GF-D8 (cell line): ENCODE measurements at regions not wholly inside any gene's neighbourhood (a gene's known extent, or its start where the extent isn't known, plus 50 kb on each side); places are given as distances from the start of the nearest gene placed in this dataset.

Experiments
- DNase-seq: peaks from one replicate; lab custom pipeline; 2025; lab: John Stamatoyannopoulos, UW

GRCh38 chr22:48049116-48049515 is 1286.7 kb downstream of the TBC1D22A start:
- no peak for DNase-seq

GRCh38 chr22:48047722-48048500 is 1285.5 kb downstream of the TBC1D22A start:
- no peak for DNase-seq

- no peak for DNase-seq
These were observed 1282.9 kb downstream of the TBC1D22A start for GRCh38 chr22:48045369-48045768.

GRCh38 chr22:48044487-48045060 is 1282.1 kb downstream of the TBC1D22A start:
- DNase-seq: no peak

GRCh38 chr22:48043581-48043980 is 1281.1 kb downstream of the TBC1D22A start:
- DNase-seq: no peak

- no peak for DNase-seq
These were observed 1280.4 kb downstream of the TBC1D22A start for GRCh38 chr22:48042621-48043395.

GRCh38 chr22:48039326-48039725 is 1276.9 kb downstream of the TBC1D22A start:
- no peak for DNase-seq

- DNase-seq: no peak
These were observed 1275.2 kb downstream of the TBC1D22A start for GRCh38 chr22:48037618-48038017.

- no peak for DNase-seq
These were observed 1273.4 kb downstream of the TBC1D22A start for GRCh38 chr22:48035897-48036296.

GRCh38 chr22:48031589-48031988 is 1269.1 kb downstream of the TBC1D22A start:
- no peak for DNase-seq

- DNase-seq: no peak
These were observed 1262.6 kb downstream of the TBC1D22A start for GRCh38 chr22:48025096-48025495.

- DNase-seq: no peak
These were observed 1259.5 kb downstream of the TBC1D22A start for GRCh38 chr22:48021991-48022401.

GRCh38 chr22:48018346-48018745 is 1255.9 kb downstream of the TBC1D22A start:
- DNase-seq: no peak

- DNase-seq: no peak
These were observed 1253.3 kb downstream of the TBC1D22A start for GRCh38 chr22:48015701-48016100.

- DNase-seq: no peak
These were observed 1242.5 kb downstream of the TBC1D22A start for GRCh38 chr22:48004936-48005335.

GRCh38 chr22:48004038-48004437 is 1241.6 kb downstream of the TBC1D22A start:
- no peak for DNase-seq

GRCh38 chr22:48001101-48001500 is 1238.7 kb downstream of the TBC1D22A start:
- DNase-seq: no peak

GRCh38 chr22:47997612-47998011 is 1235.2 kb downstream of the TBC1D22A start:
- DNase-seq: no peak

GRCh38 chr22:47997052-47997590 is 1234.7 kb downstream of the TBC1D22A start:
- DNase-seq: no peak

GRCh38 chr22:47996446-47996857 is 1234.0 kb downstream of the TBC1D22A start:
- DNase-seq: no peak

- DNase-seq: no peak
These were observed 1233.3 kb downstream of the TBC1D22A start for GRCh38 chr22:47995718-47996117.

GRCh38 chr22:47995264-47995627 is 1232.8 kb downstream of the TBC1D22A start:
- no peak for DNase-seq
